Neuronal stem cell (in vitro differentiated cells): ENCODE measurements at regions not wholly inside any gene's neighbourhood (a gene's known extent, or its start where the extent isn't known, plus 50 kb on each side); places are given as distances from the start of the nearest gene placed in this dataset.

Experiments
- DNase-seq: peaks from one replicate; pipeline ENCODE4 v3.0.0-alpha.2; 2013; ENCODE audit warnings: low spot score
- H2AFZ ChIP-seq: one replicate; pipeline ENCODE4 v1.6.1; 2013; ENCODE audit warnings: mild to moderate bottlenecking, low read length, inconsistent platforms
- H2AK5ac ChIP-seq: 2 replicates; pipeline ENCODE4 v1.6.1; 2013; ENCODE audit warnings: low read depth, mild to moderate bottlenecking, inconsistent platforms, low read length, moderate library complexity, mixed read lengths
- H2BK120ac ChIP-seq: 2 replicates; pipeline ENCODE4 v1.6.1; 2013; ENCODE audit warnings: low read depth, mild to moderate bottlenecking, inconsistent platforms, low read length, moderate library complexity, mixed read lengths
- H2BK12ac ChIP-seq: one replicate; pipeline ENCODE4 v1.6.1; 2013; ENCODE audit warnings: low read length, inconsistent platforms
- H2BK15ac ChIP-seq: 2 replicates; pipeline ENCODE4 v1.6.1; 2013; ENCODE audit warnings: mild to moderate bottlenecking, low read length, inconsistent platforms, mixed read lengths
- H2BK5ac ChIP-seq: one replicate; pipeline ENCODE4 v1.6.1; 2013; ENCODE audit warnings: inconsistent platforms, mild to moderate bottlenecking, low read length, moderate library complexity
- H3K14ac ChIP-seq: one replicate; pipeline ENCODE4 v1.6.1; 2013; ENCODE audit warnings: low read length, inconsistent platforms
- H3K18ac ChIP-seq: 2 replicates; pipeline ENCODE4 v1.6.1; 2013; ENCODE audit warnings: low read length, inconsistent platforms
- H3K23ac ChIP-seq: 2 replicates; pipeline ENCODE4 v1.6.1; 2013; ENCODE audit warnings: low read depth, mild to moderate bottlenecking, mixed read lengths, low read length, inconsistent platforms; ENCODE audit not compliant: poor library complexity
- H3K27ac ChIP-seq: replicated peaks from 3 replicates; pipeline ENCODE4 v1.5.1; 2013; ENCODE audit warnings: low read length, inconsistent platforms
- H3K27me3 ChIP-seq, 3 experiments: 2 replicates each; pipeline ENCODE4 v1.6.1; 2013; ENCODE audit warnings: low read length in 3 of 3, mild to moderate bottlenecking in 2 of 3, inconsistent platforms in 1 of 3, low read depth in 1 of 3, mixed read lengths in 1 of 3, moderate library complexity in 1 of 3; ENCODE audit not compliant: control insufficient read depth in 3 of 3, insufficient read depth in 3 of 3
- H3K36me3 ChIP-seq, 2 donors: replicated peaks in 1 of 2; 2 replicates each; pipeline ENCODE4 v1.6.1; 2013; ENCODE audit warnings: low read length in 2 of 2; ENCODE audit not compliant: control insufficient read depth in 2 of 2, insufficient read depth in 2 of 2
- H3K4ac ChIP-seq: 2 replicates; pipeline ENCODE4 v1.6.1; 2013; ENCODE audit warnings: inconsistent platforms, mild to moderate bottlenecking, low read length, moderate library complexity
- H3K4me1 ChIP-seq, 2 donors: 1 replicate in 1 of 2; 2 replicates in 1 of 2; pipeline ENCODE4 v1.6.1; 2013; ENCODE audit warnings: low read length in 2 of 2, low read depth in 1 of 2; ENCODE audit not compliant: control insufficient read depth in 2 of 2, insufficient read depth in 1 of 2
- H3K4me2 ChIP-seq: one replicate; pipeline ENCODE4 v1.6.1; 2013; ENCODE audit warnings: mild to moderate bottlenecking, low read length, inconsistent platforms; ENCODE audit not compliant: insufficient read depth, poor library complexity, severe bottlenecking
- H3K4me3 ChIP-seq, 2 donors: 2 replicates each; pipeline ENCODE4 v1.5.1; 2013; ENCODE audit warnings: low read length in 2 of 2, mild to moderate bottlenecking in 2 of 2, inconsistent platforms in 1 of 2, moderate library complexity in 1 of 2
- H3K79me1 ChIP-seq: one replicate; pipeline ENCODE4 v1.6.1; 2013; ENCODE audit warnings: low read depth, mild to moderate bottlenecking, inconsistent platforms, low read length, moderate library complexity
- H3K9ac ChIP-seq: one replicate; pipeline ENCODE4 v1.6.1; 2013; ENCODE audit warnings: mild to moderate bottlenecking, low read depth, low read length, inconsistent platforms; ENCODE audit not compliant: poor library complexity
- H3K9me3 ChIP-seq, 2 donors: replicated peaks in 1 of 2; 2 replicates each; pipeline versions ENCODE3 to v1.6.1; 2013; ENCODE audit warnings: low read length in 2 of 2, mild to moderate bottlenecking in 2 of 2, inconsistent platforms in 1 of 2, low read depth in 1 of 2, mixed read lengths in 1 of 2, moderate library complexity in 1 of 2; ENCODE audit not compliant: control insufficient read depth in 2 of 2, insufficient read depth in 1 of 2
- H4K8ac ChIP-seq: one replicate; pipeline ENCODE4 v1.6.1; 2013; ENCODE audit warnings: low read depth, mild to moderate bottlenecking, inconsistent platforms, low read length, moderate library complexity
- H4K91ac ChIP-seq: one replicate; pipeline ENCODE4 v1.6.1; 2013; ENCODE audit warnings: low read length, low read depth, mild to moderate bottlenecking, inconsistent platforms; ENCODE audit not compliant: poor library complexity
- WGBS, 2 donors: extraction: QIAGEN DNeasy Blood & Tissue Kit; methylation state at CpG; one replicate each; pipeline ENCODE4 v1.1.7; 2013; ENCODE audit warnings: missing lambda C conversion rate in 2 of 2, mixed read lengths in 1 of 2; ENCODE audit not compliant: insufficient read length in 2 of 2, insufficient replicate concordance in 1 of 2; ENCODE audit errors: extremely low coverage in 2 of 2; 5-methylcytosine and 5-hydroxymethylcytosine counted together

DNA sequence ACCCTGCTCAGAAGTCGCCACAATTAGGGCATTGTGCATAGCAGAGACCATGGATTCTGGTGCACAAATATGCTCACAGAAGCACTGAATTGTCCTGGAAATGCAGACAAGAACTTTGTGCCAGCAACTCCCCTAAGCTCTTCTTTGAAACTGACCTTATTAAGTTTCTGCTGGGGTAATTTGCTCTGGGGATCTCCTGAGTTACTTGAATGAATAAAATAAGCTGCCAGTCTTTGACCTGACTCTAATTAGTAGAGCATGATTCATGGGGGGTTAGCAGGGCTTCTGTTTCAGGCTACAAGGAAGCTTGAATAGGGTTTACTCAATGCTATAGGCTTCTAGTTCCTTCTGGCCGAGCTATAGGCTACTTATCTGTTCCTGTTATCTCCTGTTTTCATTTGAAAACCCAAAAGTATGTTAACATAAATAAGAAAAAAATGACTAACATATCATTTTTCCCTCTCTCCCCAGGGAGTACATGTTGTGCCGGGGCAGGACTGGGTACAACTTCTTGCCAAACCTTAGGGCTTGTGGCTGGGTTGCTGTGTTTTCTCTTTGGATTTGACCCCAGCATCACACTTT lies 169.0 kb upstream of the TMEM229A start:
- no peak overlapping the region for H3K18ac ChIP-seq
- WGBS, 2 donors = no CpG with 5 or more reads among the region's 3 CpGs
- H3K36me3 ChIP-seq = no peaks in the 10 kb centered on the region
- no peak overlapping the region for H2AK5ac ChIP-seq
- H3K4me1 ChIP-seq = peaks cover 4 to 8% of the 10 kb centered on the region in 2 donors
- no peak overlapping the region for H2BK5ac ChIP-seq
- H4K91ac ChIP-seq = no peak overlapping the region
- no peak overlapping the region for H2BK15ac ChIP-seq
- no peak overlapping the region for H3K4me2 ChIP-seq
- H2BK120ac ChIP-seq = no peak overlapping the region
- H3K4me3 ChIP-seq = no peak overlapping the region
- no peaks in the 10 kb centered on the region for H3K9me3 ChIP-seq
- no peaks in the 10 kb centered on the region for H3K27me3 ChIP-seq
- no peak overlapping the region for H3K23ac ChIP-seq
- peak; percentile 67 for DNase-seq
- H3K9ac ChIP-seq = no peak overlapping the region
- peak overlapping the region; percentile 79 for H3K27ac ChIP-seq
- no peak overlapping the region for H2BK12ac ChIP-seq
- H3K4ac ChIP-seq = no peak overlapping the region
- H4K8ac ChIP-seq = no peak overlapping the region
- H2AFZ ChIP-seq = peak overlapping the region; percentile 25
- H3K79me1 ChIP-seq = no peaks in the 10 kb centered on the region
- H3K14ac ChIP-seq = no peak overlapping the region

DNA sequence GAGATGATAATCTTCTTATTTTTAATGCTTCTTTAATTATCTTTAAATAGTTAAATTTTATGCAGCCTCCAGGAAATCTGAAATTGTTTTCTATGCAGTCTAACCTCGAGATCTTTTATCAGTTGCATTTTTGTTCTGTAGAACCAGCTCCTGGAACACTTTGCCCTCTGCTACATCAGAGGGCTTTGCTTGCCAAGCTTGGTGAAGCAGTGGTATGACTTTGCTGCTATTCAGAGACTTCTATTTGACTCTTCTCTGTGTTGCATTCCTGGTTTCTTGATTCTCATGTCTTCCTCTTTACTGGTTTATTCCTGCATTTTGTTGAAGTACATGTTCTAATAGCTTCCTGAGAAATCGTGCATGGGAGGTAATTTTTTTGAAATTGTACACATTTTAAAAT lies 163.7 kb upstream of the TMEM229A start:
- no peak overlapping the region for H3K4me3 ChIP-seq
- no peaks in the 10 kb centered on the region for H3K9me3 ChIP-seq
- no peak overlapping the region for H3K18ac ChIP-seq
- no CpG with 5 or more reads among the region's 2 CpGs for WGBS, 2 donors
- no peak overlapping the region for H2BK5ac ChIP-seq
- H2BK12ac ChIP-seq = no peak overlapping the region
- no peak overlapping the region for H3K4me2 ChIP-seq
- H3K9ac ChIP-seq = no peak overlapping the region
- H2AK5ac ChIP-seq = no peak overlapping the region
- peaks cover 0 to 2% of the 10 kb centered on the region in 2 donors for H3K4me1 ChIP-seq
- H4K91ac ChIP-seq = no peak overlapping the region
- H2AFZ ChIP-seq = no peak overlapping the region
- no peaks in the 10 kb centered on the region for H3K27me3 ChIP-seq
- H3K79me1 ChIP-seq = no peaks in the 10 kb centered on the region
- no peak for DNase-seq
- no peak overlapping the region for H2BK15ac ChIP-seq
- H3K4ac ChIP-seq = no peak overlapping the region
- H3K27ac ChIP-seq = no peak overlapping the region
- no peak overlapping the region for H3K14ac ChIP-seq
- no peak overlapping the region for H2BK120ac ChIP-seq
- no peak overlapping the region for H4K8ac ChIP-seq
- no peaks in the 10 kb centered on the region for H3K36me3 ChIP-seq
- no peak overlapping the region for H3K23ac ChIP-seq

DNA sequence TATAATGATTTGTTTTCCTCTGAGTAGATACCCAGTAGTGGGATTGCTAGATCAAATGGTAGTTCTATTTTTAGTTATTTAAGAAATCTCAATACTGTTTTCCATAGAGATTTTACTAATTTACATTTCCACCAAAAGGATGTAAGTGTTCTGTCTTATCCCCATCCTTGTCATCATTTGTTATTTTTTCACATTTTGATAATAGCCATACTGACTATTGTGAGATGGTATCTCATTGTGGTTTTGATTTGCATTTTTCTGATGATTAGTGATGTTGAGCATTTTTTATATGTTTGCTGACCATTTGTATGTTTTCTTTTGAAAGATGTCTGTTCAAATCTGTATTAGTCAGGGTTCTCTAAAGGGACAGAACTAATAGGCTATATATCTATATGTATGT lies 160.0 kb upstream of the TMEM229A start:
- DNase-seq = no peak
- H4K91ac ChIP-seq = no peak overlapping the region
- H2BK12ac ChIP-seq = no peak overlapping the region
- no peak overlapping the region for H2BK5ac ChIP-seq
- H3K9me3 ChIP-seq = no peaks in the 10 kb centered on the region
- H3K79me1 ChIP-seq = no peaks in the 10 kb centered on the region
- no peaks in the 10 kb centered on the region for H3K27me3 ChIP-seq
- no peak overlapping the region for H3K4me3 ChIP-seq
- no peaks in the 10 kb centered on the region for H3K36me3 ChIP-seq
- no peak overlapping the region for H3K23ac ChIP-seq
- no peak overlapping the region for H4K8ac ChIP-seq
- no peak overlapping the region for H2AFZ ChIP-seq
- no peak overlapping the region for H2BK120ac ChIP-seq
- H2BK15ac ChIP-seq = no peak overlapping the region
- H3K27ac ChIP-seq = no peak overlapping the region
- no peak overlapping the region for H2AK5ac ChIP-seq
- H3K9ac ChIP-seq = no peak overlapping the region
- no peak overlapping the region for H3K4me2 ChIP-seq
- H3K14ac ChIP-seq = no peak overlapping the region
- H3K4me1 ChIP-seq = peaks cover 12 to 28% of the 10 kb centered on the region in 2 donors
- H3K4ac ChIP-seq = no peak overlapping the region
- no peak overlapping the region for H3K18ac ChIP-seq

- peaks cover 13 to 28% of the 10 kb centered on the region in 2 donors for H3K4me1 ChIP-seq
- no peak overlapping the region for H4K91ac ChIP-seq
- no peak overlapping the region for H3K4me2 ChIP-seq
- no peaks in the 10 kb centered on the region for H3K27me3 ChIP-seq
- no peak overlapping the region for H3K4me3 ChIP-seq
- no peak overlapping the region for H2BK12ac ChIP-seq
- H3K18ac ChIP-seq = no peak overlapping the region
- no peak for DNase-seq
- no peak overlapping the region for H3K9ac ChIP-seq
- H3K14ac ChIP-seq = no peak overlapping the region
- no peaks in the 10 kb centered on the region for H3K79me1 ChIP-seq
- no peak overlapping the region for H3K4ac ChIP-seq
- H2AFZ ChIP-seq = no peak overlapping the region
- no peak overlapping the region for H2AK5ac ChIP-seq
- H2BK120ac ChIP-seq = no peak overlapping the region
- no peak overlapping the region for H2BK5ac ChIP-seq
- no peaks in the 10 kb centered on the region for H3K9me3 ChIP-seq
- H3K23ac ChIP-seq = no peak overlapping the region
- no CpG with 5 or more reads among the region's 1 CpG for WGBS, 2 donors
- no peak overlapping the region for H4K8ac ChIP-seq
- H3K27ac ChIP-seq = no peak overlapping the region
- no peak overlapping the region for H2BK15ac ChIP-seq
- H3K36me3 ChIP-seq = no peaks in the 10 kb centered on the region
Observed at GRCh38 chr7:124191713-124192112, 158.8 kb upstream of the TMEM229A start.
